ENCODE measurements at regions not wholly inside any gene's neighbourhood (a gene's known extent, or its start where the extent isn't known, plus 50 kb on each side); places are given as distances from the start of the nearest gene placed in this dataset.

- Histone ChIP-seq H3K9me3 (replicated peaks in 1 of 2; ENCODE audit: control insufficient read depth in 2 of 2, insufficient read depth in 1 of 2, low read depth in 1 of 2, low read length in 2 of 2) (no peaks in the 10 kb centered on the region), H2BK15ac (ENCODE audit: low read length) (no peak overlapping the region), H4K8ac (ENCODE audit: low read depth, low read length) (no peak overlapping the region), H3K4ac (ENCODE audit: low read length) (no peak overlapping the region), H4K91ac (ENCODE audit: low read depth, low read length, poor library complexity) (no peak overlapping the region), H2BK5ac (ENCODE audit: low read length) (no peak overlapping the region), H2BK120ac (ENCODE audit: low read depth, low read length) (no peak overlapping the region), H3K14ac (ENCODE audit: low read length) (no peak overlapping the region), H3K4me2 (ENCODE audit: insufficient read depth, low read length, poor library complexity, severe bottlenecking) (no peak overlapping the region), H2AFZ (ENCODE audit: low read length) (no peak overlapping the region), H2BK12ac (ENCODE audit: low read length) (no peak overlapping the region), H3K18ac (ENCODE audit: low read length) (no peak overlapping the region), H3K4me1 (ENCODE audit: control insufficient read depth in 2 of 2, insufficient read depth in 1 of 2, low read depth in 1 of 2, low read length in 2 of 2) (no peaks in the 10 kb centered on the region), H3K27ac (replicated peaks; ENCODE audit: low read length) (no peak overlapping the region), H2AK5ac (ENCODE audit: low read depth, low read length) (no peak overlapping the region), H3K36me3 (replicated peaks in 1 of 2; ENCODE audit: control insufficient read depth in 2 of 2, insufficient read depth in 2 of 2, low read length in 2 of 2) (no peaks in the 10 kb centered on the region), H3K79me1 (ENCODE audit: low read depth, low read length) (no peaks in the 10 kb centered on the region), H3K4me3 (ENCODE audit: low read length in 2 of 2) (no peak overlapping the region), H3K23ac (ENCODE audit: low read depth, low read length, poor library complexity) (no peak overlapping the region), H3K9ac (ENCODE audit: low read depth, low read length, poor library complexity) (no peak overlapping the region), H3K27me3 (ENCODE audit: control insufficient read depth in 3 of 3, insufficient read depth in 3 of 3, low read depth in 1 of 3, low read length in 3 of 3) (no peaks in the 10 kb centered on the region)
- no CpG with 5 or more reads among the region's 1 CpG for WGBS, 2 donors (ENCODE audit: extremely low coverage in 2 of 2, insufficient read length in 2 of 2, insufficient replicate concordance in 1 of 2)
- DNase-seq (ENCODE audit: low spot score), result no peak
These were observed 106.8 kb upstream of the LIFR start for GRCh38 chr5:38663249-38663648.

DNA sequence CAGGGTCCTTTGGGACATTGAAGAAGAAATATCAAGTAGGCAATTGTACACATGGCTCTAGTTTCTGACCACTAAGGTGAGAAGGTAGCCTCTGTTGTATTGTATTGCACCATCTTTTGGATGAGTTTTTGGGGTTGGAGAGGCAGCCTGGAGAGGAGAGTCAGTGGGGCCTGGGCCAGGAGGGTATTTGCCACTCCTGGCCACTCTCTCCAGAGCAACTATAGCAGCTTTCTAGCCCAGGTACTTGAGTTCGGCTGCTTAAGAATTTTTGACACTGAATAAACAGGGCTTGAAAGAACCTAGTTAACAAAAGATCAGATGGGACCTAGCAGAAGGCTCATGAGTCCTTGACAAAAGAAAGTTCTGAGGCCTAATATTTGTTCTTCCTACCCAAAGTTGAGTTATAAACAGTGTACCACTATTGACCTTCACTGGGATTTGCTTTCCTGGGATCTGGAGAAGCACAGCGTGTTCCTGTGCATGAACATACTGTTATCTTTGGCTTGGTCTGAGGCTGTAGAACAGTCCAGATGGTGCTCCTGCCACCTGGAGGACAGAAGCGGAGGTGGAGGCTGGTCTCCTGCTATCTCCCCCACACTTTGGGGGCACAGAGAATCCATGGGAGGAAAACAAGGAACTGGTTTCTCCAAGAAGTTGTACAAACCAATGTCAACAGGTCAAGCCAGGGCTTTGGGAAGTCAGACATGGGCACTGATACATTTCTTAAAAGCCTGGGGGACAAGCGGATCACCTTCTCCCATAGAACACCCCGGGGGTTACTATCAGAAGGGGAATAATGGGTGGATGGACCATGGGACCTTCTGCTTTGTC, 110.4 kb upstream of the LIFR start:
- DNase-seq (ENCODE audit: low spot score), result no peak
- no peak overlapping the region for H2AK5ac ChIP-seq (ENCODE audit: low read depth, low read length)
- H4K91ac ChIP-seq (ENCODE audit: low read depth, low read length, poor library complexity), result no peak overlapping the region
- H3K36me3 ChIP-seq (replicated peaks in 1 of 2; ENCODE audit: control insufficient read depth in 2 of 2, insufficient read depth in 2 of 2, low read length in 2 of 2), result no peaks in the 10 kb centered on the region
- H3K14ac ChIP-seq (ENCODE audit: low read length), result no peak overlapping the region
- H2BK5ac ChIP-seq (ENCODE audit: low read length), result no peak overlapping the region
- H3K18ac ChIP-seq (ENCODE audit: low read length), result no peak overlapping the region
- H3K9ac ChIP-seq (ENCODE audit: low read depth, low read length, poor library complexity), result no peak overlapping the region
- no peak overlapping the region for H3K23ac ChIP-seq (ENCODE audit: low read depth, low read length, poor library complexity)
- no peak overlapping the region for H3K4ac ChIP-seq (ENCODE audit: low read length)
- no peaks in the 10 kb centered on the region for H3K27me3 ChIP-seq (ENCODE audit: control insufficient read depth in 3 of 3, insufficient read depth in 3 of 3, low read depth in 1 of 3, low read length in 3 of 3)
- no peak overlapping the region for H3K4me2 ChIP-seq (ENCODE audit: insufficient read depth, low read length, poor library complexity, severe bottlenecking)
- WGBS, 2 donors (ENCODE audit: extremely low coverage in 2 of 2, insufficient read length in 2 of 2, insufficient replicate concordance in 1 of 2), result no CpG with 5 or more reads among the region's 5 CpGs
- H3K9me3 ChIP-seq (replicated peaks in 1 of 2; ENCODE audit: control insufficient read depth in 2 of 2, insufficient read depth in 1 of 2, low read depth in 1 of 2, low read length in 2 of 2), result no peaks in the 10 kb centered on the region
- no peak overlapping the region for H3K27ac ChIP-seq (replicated peaks; ENCODE audit: low read length)
- H2BK12ac ChIP-seq (ENCODE audit: low read length), result no peak overlapping the region
- no peak overlapping the region for H4K8ac ChIP-seq (ENCODE audit: low read depth, low read length)
- H3K4me3 ChIP-seq (ENCODE audit: low read length in 2 of 2), result no peak overlapping the region
- H2BK15ac ChIP-seq (ENCODE audit: low read length), result no peak overlapping the region
- H3K4me1 ChIP-seq (ENCODE audit: control insufficient read depth in 2 of 2, insufficient read depth in 1 of 2, low read depth in 1 of 2, low read length in 2 of 2), result no peaks in the 10 kb centered on the region
- H3K79me1 ChIP-seq (ENCODE audit: low read depth, low read length), result no peaks in the 10 kb centered on the region
- H2AFZ ChIP-seq (ENCODE audit: low read length), result no peak overlapping the region
- no peak overlapping the region for H2BK120ac ChIP-seq (ENCODE audit: low read depth, low read length)

- H3K4me3 ChIP-seq (ENCODE audit: low read length in 2 of 2), result no peak overlapping the region
- H3K79me1 ChIP-seq (ENCODE audit: low read depth, low read length), result no peaks in the 10 kb centered on the region
- H3K27ac ChIP-seq (replicated peaks; ENCODE audit: low read length), result no peak overlapping the region
- no peak overlapping the region for H4K91ac ChIP-seq (ENCODE audit: low read depth, low read length, poor library complexity)
- no peak overlapping the region for H3K18ac ChIP-seq (ENCODE audit: low read length)
- H3K4me1 ChIP-seq (ENCODE audit: control insufficient read depth in 2 of 2, insufficient read depth in 1 of 2, low read depth in 1 of 2, low read length in 2 of 2), result no peaks in the 10 kb centered on the region
- H3K9me3 ChIP-seq (replicated peaks in 1 of 2; ENCODE audit: control insufficient read depth in 2 of 2, insufficient read depth in 1 of 2, low read depth in 1 of 2, low read length in 2 of 2), result no peaks in the 10 kb centered on the region
- H2AFZ ChIP-seq (ENCODE audit: low read length), result no peak overlapping the region
- H3K36me3 ChIP-seq (replicated peaks in 1 of 2; ENCODE audit: control insufficient read depth in 2 of 2, insufficient read depth in 2 of 2, low read length in 2 of 2), result no peaks in the 10 kb centered on the region
- H3K14ac ChIP-seq (ENCODE audit: low read length), result no peak overlapping the region
- H2BK12ac ChIP-seq (ENCODE audit: low read length), result no peak overlapping the region
- no peak overlapping the region for H2BK15ac ChIP-seq (ENCODE audit: low read length)
- no peak overlapping the region for H2BK5ac ChIP-seq (ENCODE audit: low read length)
- H3K4me2 ChIP-seq (ENCODE audit: insufficient read depth, low read length, poor library complexity, severe bottlenecking), result no peak overlapping the region
- DNase-seq (ENCODE audit: low spot score), result no peak
- no peak overlapping the region for H3K9ac ChIP-seq (ENCODE audit: low read depth, low read length, poor library complexity)
- WGBS, 2 donors (ENCODE audit: extremely low coverage in 2 of 2, insufficient read length in 2 of 2, insufficient replicate concordance in 1 of 2), result no CpG with 5 or more reads among the region's 1 CpG
- H3K23ac ChIP-seq (ENCODE audit: low read depth, low read length, poor library complexity), result no peak overlapping the region
- H3K27me3 ChIP-seq (ENCODE audit: control insufficient read depth in 3 of 3, insufficient read depth in 3 of 3, low read depth in 1 of 3, low read length in 3 of 3), result no peaks in the 10 kb centered on the region
- no peak overlapping the region for H4K8ac ChIP-seq (ENCODE audit: low read depth, low read length)
- H3K4ac ChIP-seq (ENCODE audit: low read length), result no peak overlapping the region
- no peak overlapping the region for H2BK120ac ChIP-seq (ENCODE audit: low read depth, low read length)
- no peak overlapping the region for H2AK5ac ChIP-seq (ENCODE audit: low read depth, low read length)
These were observed 111.0 kb upstream of the LIFR start for GRCh38 chr5:38667499-38667776.

- Histone ChIP-seq H3K4ac (ENCODE audit: low read length) (no peak overlapping the region), H3K4me1 (ENCODE audit: control insufficient read depth in 2 of 2, insufficient read depth in 1 of 2, low read depth in 1 of 2, low read length in 2 of 2) (no peaks in the 10 kb centered on the region)
These were observed 113.0 kb upstream of the LIFR start for GRCh38 chr5:38669361-38669880.

More at GRCh38 chr5:38669361-38669880, 113.0 kb upstream of the LIFR start:
- Histone ChIP-seq H4K8ac (ENCODE audit: low read depth, low read length) (no peak overlapping the region), H3K27ac (replicated peaks; ENCODE audit: low read length) (no peak overlapping the region), H3K36me3 (replicated peaks in 1 of 2; ENCODE audit: control insufficient read depth in 2 of 2, insufficient read depth in 2 of 2, low read length in 2 of 2) (no peaks in the 10 kb centered on the region), H3K4me2 (ENCODE audit: insufficient read depth, low read length, poor library complexity, severe bottlenecking) (no peak overlapping the region), H2AFZ (ENCODE audit: low read length) (no peak overlapping the region), H2BK12ac (ENCODE audit: low read length) (no peak overlapping the region), H3K9me3 (replicated peaks in 1 of 2; ENCODE audit: control insufficient read depth in 2 of 2, insufficient read depth in 1 of 2, low read depth in 1 of 2, low read length in 2 of 2) (no peaks in the 10 kb centered on the region), H2BK15ac (ENCODE audit: low read length) (no peak overlapping the region), H3K4me3 (ENCODE audit: low read length in 2 of 2) (no peak overlapping the region), H4K91ac (ENCODE audit: low read depth, low read length, poor library complexity) (no peak overlapping the region), H2BK5ac (ENCODE audit: low read length) (no peak overlapping the region), H3K23ac (ENCODE audit: low read depth, low read length, poor library complexity) (no peak overlapping the region), H2BK120ac (ENCODE audit: low read depth, low read length) (no peak overlapping the region), H2AK5ac (ENCODE audit: low read depth, low read length) (no peak overlapping the region), H3K18ac (ENCODE audit: low read length) (no peak overlapping the region), H3K27me3 (ENCODE audit: control insufficient read depth in 3 of 3, insufficient read depth in 3 of 3, low read depth in 1 of 3, low read length in 3 of 3) (no peaks in the 10 kb centered on the region), H3K14ac (ENCODE audit: low read length) (no peak overlapping the region), H3K9ac (ENCODE audit: low read depth, low read length, poor library complexity) (no peak overlapping the region), H3K79me1 (ENCODE audit: low read depth, low read length) (no peaks in the 10 kb centered on the region)
- DNase-seq (ENCODE audit: low spot score), result no peak
- WGBS, 2 donors (ENCODE audit: extremely low coverage in 2 of 2, insufficient read length in 2 of 2, insufficient replicate concordance in 1 of 2), result no CpG with 5 or more reads among the region's 2 CpGs

Measured in neuronal stem cell (in vitro differentiated cells).